ENCODE measurements at regions not wholly inside any gene's neighbourhood (a gene's known extent, or its start where the extent isn't known, plus 50 kb on each side); places are given as distances from the start of the nearest gene placed in this dataset.

- TF ChIP-seq POLR2AphosphoS5 (IDR thresholded peaks at IDR 0.05; ENCODE audit: low read length), result no peak
- no peak for TF ChIP-seq GATAD2B (conservative IDR thresholded peaks at IDR 0.05; ENCODE audit: low read depth)
- TF ChIP-seq JUNB (IDR thresholded peaks at IDR 0.05), result no peak
- no peak for TF ChIP-seq EP300 (IDR thresholded peaks at IDR 0.05; ENCODE audit: borderline replicate concordance in 1 of 2, control insufficient read depth in 1 of 2, low read depth in 2 of 2, low read length in 2 of 2)
- no peak for TF ChIP-seq CEBPB (IDR thresholded peaks at IDR 0.05; ENCODE audit: borderline replicate concordance in 1 of 2, low read depth in 2 of 2, low read length in 2 of 2)
- TF ChIP-seq HDAC2 (IDR thresholded peaks at IDR 0.05), result no peak
- no peak for TF ChIP-seq YY1 (IDR thresholded peaks at IDR 0.05; ENCODE audit: low read depth, low read length)
- no peak for TF ChIP-seq ELK1 (IDR thresholded peaks at IDR 0.05; ENCODE audit: low read depth, low read length)
- no peak for TF ChIP-seq CTCF (IDR thresholded peaks at IDR 0.05 in 2 of 3, conservative IDR thresholded peaks at IDR 0.05 in 1 of 3; ENCODE audit: control insufficient read depth in 2 of 3, extremely low read depth in 1 of 3, insufficient read depth in 1 of 3, low read depth in 3 of 3, low read length in 3 of 3)
- TF ChIP-seq MEF2A (IDR thresholded peaks at IDR 0.05; ENCODE audit: insufficient read depth, low read depth, low read length), result no peak
- no peak for TF ChIP-seq SMC3 (IDR thresholded peaks at IDR 0.05; ENCODE audit: borderline replicate concordance, low read length)
- no peak for TF ChIP-seq ZNF592 (IDR thresholded peaks at IDR 0.05)
These were observed 133.2 kb upstream of the TBX20 start for GRCh38 chr7:35386816-35387706.

Data from GM12878 (cell line).